T-helper 2 cell treated with Interferon-gamma antibody and Interleukin-4, amounts not matched to agents 100 ng/mL and 5 ng/mL, for 36 hours (primary cell): ENCODE measurements at regions not wholly inside any gene's neighbourhood (a gene's known extent, or its start where the extent isn't known, plus 50 kb on each side); places are given as distances from the start of the nearest gene placed in this dataset.

Experiments
- intact Hi-C: fragments of 100-400 bp; cut with micrococcal nuclease; formaldehyde crosslinking; loops from one replicate; pipeline ENCODE4 v1.15.1; 2023

DNA sequence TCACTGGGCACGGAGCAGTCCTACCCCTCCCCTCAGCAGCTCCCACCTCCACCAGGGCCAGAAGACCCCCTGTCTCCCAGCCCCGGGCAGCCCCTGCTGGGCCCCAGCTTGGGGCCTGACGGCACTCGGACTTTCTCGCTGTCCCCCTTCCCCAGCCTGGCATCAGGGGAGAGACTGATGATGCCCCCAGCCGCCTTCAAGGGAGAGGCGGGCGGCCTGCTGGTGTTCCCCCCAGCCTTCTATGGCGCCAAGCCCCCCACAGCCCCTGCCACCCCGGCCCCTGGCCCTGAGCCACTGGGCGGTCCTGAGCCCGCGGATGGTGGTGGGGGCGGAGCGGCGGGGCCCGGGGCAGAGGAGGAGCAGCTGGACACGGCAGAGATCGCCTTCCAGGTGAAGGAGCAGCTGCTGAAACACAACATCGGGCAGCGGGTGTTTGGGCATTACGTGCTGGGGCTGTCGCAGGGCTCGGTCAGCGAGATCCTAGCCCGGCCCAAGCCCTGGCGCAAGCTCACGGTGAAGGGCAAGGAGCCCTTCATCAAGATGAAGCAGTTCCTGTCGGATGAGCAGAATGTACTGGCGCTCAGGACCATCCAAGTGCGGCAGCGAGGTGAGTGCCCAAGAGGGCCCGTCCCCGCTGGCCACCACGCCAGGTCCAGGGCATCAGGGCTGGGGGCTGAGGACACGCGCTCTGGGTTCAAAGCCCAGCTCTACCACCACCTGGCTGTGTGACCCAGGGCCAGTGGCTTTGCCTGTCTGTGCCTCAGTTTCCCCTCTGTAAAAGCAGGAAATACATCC, 58.6 kb downstream of the PHETA1 start:
- intact Hi-C loops: loop anchor here (10.0 kb wide), 1 partner anchor 135 kb away; no protein-coding TSS in a partner anchor

GRCh38 chr12:111309584-111309983, 59.3 kb downstream of the PHETA1 start:
- intact Hi-C loops: no loop called here

GRCh38 chr12:111308473-111308872, 60.4 kb downstream of the PHETA1 start:
- intact Hi-C loops: no loop called here

DNA sequence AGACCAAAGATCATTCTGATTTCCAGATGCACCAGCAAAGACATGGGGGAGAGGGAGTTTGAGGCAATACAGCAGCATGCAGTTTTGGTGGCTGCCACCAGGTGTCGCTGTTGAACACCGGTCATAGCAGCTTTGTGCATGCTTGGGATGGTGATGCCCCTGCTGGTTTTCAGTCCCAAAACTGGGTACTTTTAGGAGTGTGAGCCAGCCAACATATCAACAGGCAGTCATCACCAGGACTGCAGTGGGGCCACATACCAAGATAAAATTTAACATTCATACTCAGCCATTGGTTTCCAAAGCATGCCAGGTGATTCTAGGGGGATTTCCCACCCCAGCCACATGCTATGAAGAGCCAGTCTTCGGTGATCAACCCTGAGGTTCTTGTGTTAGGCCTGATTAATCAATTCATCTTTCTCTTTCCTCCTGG, 64.2 kb downstream of the PHETA1 start:
- intact Hi-C loops: no loop called here

GRCh38 chr12:111303531-111303930, 65.4 kb downstream of the PHETA1 start:
- intact Hi-C loops: no loop called here

- intact Hi-C loops: loop anchor here (5.0 kb wide), 1 partner anchor 362 kb away; no protein-coding TSS in a partner anchor
Measured at GRCh38 chr12:111298582-111299436, 70.1 kb downstream of the PHETA1 start.

- intact Hi-C loops: loop anchor here (5.0 kb wide), 1 partner anchor 361 kb away; no protein-coding TSS in a partner anchor
Measured at GRCh38 chr12:111297703-111298426, 71.0 kb downstream of the PHETA1 start.

GRCh38 chr12:111296906-111297463, 71.9 kb downstream of the PHETA1 start:
- intact Hi-C loops: loop anchor here (5.0 kb wide), 1 partner anchor 360 kb away; no protein-coding TSS in a partner anchor

- intact Hi-C loops: loop anchor here (5.0 kb wide), 1 partner anchor 358 kb away; no protein-coding TSS in a partner anchor
Measured at GRCh38 chr12:111295176-111295575, 73.7 kb downstream of the PHETA1 start.

DNA sequence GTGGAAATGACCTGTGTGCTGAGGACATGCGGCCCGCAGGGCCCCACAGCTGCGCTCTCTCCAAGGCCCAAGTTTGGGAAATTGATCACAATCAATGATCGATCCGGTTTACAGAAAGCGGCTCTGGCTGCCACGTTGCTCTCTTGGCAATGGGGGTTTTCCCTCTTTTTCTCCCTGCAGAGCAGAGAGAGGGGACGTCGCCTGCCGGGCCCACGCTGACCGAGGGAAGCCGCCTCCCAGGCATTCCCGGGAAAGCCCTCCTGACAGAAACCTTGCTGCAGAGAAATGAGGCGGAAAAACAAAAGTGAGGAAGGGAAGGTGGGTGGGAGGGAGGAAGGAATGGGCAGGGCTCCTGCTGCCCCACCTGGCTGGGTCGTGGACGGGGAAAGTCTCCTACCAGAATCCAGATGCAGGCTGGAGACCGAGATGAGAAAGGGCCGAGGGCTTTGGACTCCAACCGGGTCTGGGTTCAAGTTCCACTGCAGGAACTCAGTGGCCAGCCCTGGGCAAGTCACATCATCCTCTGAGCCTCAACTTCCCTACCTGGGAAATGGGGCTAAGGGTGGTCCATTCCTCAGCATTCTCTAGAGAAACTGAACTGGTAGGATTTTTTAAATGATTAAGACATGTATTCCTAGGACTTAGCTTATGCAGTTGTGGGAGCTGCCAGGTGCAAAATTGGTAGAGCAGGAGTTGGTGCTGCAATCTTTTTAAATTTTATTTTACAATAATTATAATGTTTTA, 75.5 kb downstream of the PHETA1 start:
- intact Hi-C loops: no loop called here

DNA sequence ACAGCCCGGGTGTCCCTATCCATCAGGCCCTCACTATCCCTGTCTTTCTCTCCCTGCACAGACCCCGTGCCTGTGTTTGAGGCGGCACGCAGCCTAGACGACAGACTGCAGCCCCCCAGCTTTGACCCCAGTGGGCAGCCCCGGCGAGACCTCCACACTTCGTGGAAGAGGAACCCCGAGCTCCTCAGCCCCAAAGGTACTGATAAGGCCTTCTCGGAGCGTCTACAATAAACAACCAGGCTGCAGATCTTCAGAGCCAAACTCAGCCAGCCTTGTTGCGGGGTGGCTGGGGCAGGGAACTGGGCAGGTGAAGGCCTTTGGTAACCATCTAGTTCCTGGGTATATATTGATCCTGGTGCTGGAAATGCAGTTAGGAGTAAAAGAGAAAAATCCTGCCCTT, 77.5 kb downstream of the PHETA1 start:
- intact Hi-C loops: no loop called here

GRCh38 chr12:111288771-111289170, 80.1 kb downstream of the PHETA1 start:
- intact Hi-C loops: no loop called here

DNA sequence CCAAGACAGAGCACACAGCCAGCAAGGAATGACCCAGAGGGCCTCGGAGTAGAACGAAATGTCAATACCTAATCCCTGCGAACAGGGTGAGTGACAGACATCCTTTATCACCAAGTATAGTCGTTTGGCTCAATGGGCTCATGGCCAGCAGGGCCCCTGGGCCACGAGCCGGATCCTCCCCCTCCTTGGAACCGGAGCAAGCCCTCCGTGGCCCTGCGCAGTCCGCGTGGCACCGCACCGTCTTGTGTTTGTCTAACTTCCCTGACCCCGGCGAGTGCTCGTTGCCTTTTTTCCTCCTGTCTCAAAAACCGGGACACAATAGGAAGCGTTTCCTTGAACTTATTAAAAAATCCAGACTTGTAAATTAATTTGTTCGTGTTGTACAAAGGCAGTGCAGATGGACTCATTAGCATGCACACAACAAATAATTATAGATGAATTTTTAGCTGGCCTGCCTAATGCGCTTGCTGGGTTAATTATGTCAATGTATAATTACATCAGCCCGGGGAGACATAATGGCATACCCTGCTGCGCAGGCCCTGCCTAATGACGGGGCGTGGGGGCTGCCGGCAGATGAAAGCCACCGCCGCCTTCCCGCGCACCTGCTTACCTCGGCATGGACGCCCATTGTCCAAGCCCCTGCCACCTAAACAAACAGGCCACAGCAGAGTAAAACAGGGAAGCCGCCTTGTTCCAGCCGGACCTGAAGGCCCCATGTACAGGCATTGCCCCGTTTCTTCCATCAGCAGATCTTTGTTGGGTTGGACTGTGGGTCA, 81.6 kb downstream of the PHETA1 start:
- intact Hi-C loops: no loop called here

DNA sequence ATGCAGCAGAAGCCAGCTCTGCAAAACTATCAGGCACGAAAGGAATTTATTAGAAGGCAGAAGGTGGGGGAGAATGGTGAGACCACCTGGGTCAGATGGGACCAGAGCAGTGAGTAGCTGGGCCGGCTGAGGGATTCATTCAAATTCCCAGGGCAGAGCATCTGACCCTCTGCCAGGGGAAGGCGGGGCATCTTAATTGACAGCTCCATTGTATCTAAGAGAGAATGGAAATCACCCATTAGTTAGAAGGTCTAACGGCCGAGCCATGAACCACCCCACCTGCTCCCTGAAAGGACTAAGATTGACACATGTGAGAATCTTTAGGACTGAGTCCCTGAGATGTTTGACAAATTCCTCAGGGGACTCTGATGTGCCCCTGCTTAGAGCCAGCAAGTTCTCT, 83.7 kb downstream of the PHETA1 start:
- intact Hi-C loops: no loop called here

DNA sequence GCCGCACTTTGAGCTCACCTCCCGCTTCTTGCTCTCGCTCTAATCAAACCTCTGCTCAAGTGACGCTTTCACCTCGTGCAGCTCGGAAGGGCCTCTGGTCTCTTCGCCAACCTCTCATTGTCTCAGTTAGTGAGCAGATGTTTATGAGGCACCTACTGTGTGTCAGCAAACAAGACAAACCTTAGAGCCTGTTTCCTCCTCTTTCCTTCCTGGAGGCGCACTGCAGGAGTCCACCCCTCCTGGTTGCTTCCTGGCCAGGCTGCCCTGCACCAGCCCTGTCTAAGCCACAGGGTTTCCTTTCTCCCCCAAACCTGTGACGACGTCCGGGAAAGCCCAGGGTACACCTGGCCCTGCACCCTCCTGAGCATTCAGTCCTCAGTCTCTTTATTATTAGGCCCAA, 84.2 kb downstream of the PHETA1 start:
- intact Hi-C loops: no loop called here

DNA sequence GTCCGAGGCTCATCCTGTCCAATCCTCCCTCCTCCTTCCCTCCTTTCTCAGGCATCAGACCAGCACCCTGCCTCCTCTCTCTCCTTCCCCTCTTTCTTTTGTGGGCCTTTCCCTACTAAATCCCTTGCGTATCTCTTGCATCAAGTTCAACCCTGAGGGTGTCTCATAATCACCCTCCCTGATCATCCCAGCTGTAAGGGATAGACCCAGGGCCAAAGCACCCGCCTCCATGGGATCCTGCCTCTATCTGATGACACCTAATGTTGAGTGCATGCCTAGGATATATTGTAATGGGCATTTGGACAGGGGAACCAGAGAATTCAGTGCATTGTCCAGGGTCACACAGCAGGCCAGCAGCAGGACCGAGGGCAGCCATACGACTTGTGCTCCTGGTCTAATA, 84.9 kb downstream of the PHETA1 start:
- intact Hi-C loops: no loop called here

- intact Hi-C loops: no loop called here
Measured at GRCh38 chr12:111283521-111283920, 85.4 kb downstream of the PHETA1 start.

- intact Hi-C loops: no loop called here
Measured at GRCh38 chr12:111277570-111277969, 91.3 kb downstream of the PHETA1 start.

DNA sequence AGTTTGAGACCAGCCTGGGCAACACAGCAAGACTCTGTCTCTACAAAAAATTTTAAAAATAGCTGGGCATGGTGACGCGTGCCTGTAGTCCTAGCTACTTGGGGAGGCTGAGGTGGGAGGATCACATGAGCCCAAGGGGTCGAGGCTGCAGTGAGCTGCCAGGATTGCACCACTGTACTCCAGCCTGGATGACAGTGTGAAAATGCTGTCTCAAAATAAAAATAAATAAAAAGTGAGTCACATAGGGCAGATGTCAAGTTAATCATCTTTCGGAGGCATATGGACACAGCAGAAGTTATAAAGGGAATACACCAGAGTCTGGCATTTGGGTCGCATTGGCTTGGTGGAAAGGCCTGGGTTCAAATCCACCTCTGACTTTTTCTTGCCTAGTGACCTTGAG, 92.7 kb downstream of the PHETA1 start:
- intact Hi-C loops: no loop called here

- intact Hi-C loops: no loop called here
Measured at GRCh38 chr12:111275308-111275707, 93.6 kb downstream of the PHETA1 start.
